ENCODE measurements at regions not wholly inside any gene's neighbourhood (a gene's known extent, or its start where the extent isn't known, plus 50 kb on each side); places are given as distances from the start of the nearest gene placed in this dataset.
A peak's percentile ranks its signal among the peaks of the same experiment; 100 is the strongest.

- DNase-seq (ENCODE audit: low read depth) = no peak
- no peak overlapping the region for H3K4me3 ChIP-seq (ENCODE audit: control insufficient read depth, low read depth, low read length)
- no peak for TF ChIP-seq CTCF (IDR thresholded peaks at IDR 0.05; ENCODE audit: control insufficient read depth, insufficient read depth, low read depth, low read length, missing control alignments)
Observed at GRCh38 chr13:107912745-107913144, 302.6 kb downstream of the LIG4 start.

GRCh38 chr13:107907065-107907805, 308.1 kb downstream of the LIG4 start:
- H3K4me3 ChIP-seq (ENCODE audit: control insufficient read depth, low read depth, low read length) = no peak overlapping the region
- no peak for DNase-seq (ENCODE audit: low read depth)
- TF ChIP-seq CTCF (IDR thresholded peaks at IDR 0.05; ENCODE audit: control insufficient read depth, insufficient read depth, low read depth, low read length, missing control alignments) = no peak

- DNase-seq (ENCODE audit: low read depth) = no peak
- no peak overlapping the region for H3K4me3 ChIP-seq (ENCODE audit: control insufficient read depth, low read depth, low read length)
- peak; percentile 1 for TF ChIP-seq CTCF (IDR thresholded peaks at IDR 0.05; ENCODE audit: control insufficient read depth, insufficient read depth, low read depth, low read length, missing control alignments)
Observed at GRCh38 chr13:107906131-107906530, 309.2 kb downstream of the LIG4 start.

- TF ChIP-seq CTCF (IDR thresholded peaks at IDR 0.05; ENCODE audit: control insufficient read depth, insufficient read depth, low read depth, low read length, missing control alignments) = no peak
- DNase-seq (ENCODE audit: low read depth) = no peak
Observed at GRCh38 chr13:107901996-107902562, 313.3 kb downstream of the LIG4 start.

GRCh38 chr13:107901230-107901629, 314.1 kb downstream of the LIG4 start:
- TF ChIP-seq CTCF (IDR thresholded peaks at IDR 0.05; ENCODE audit: control insufficient read depth, insufficient read depth, low read depth, low read length, missing control alignments) = no peak
- H3K4me3 ChIP-seq (ENCODE audit: control insufficient read depth, low read depth, low read length) = no peak overlapping the region
- DNase-seq (ENCODE audit: low read depth) = no peak

More at GRCh38 chr13:107901996-107902562, 313.3 kb downstream of the LIG4 start:
- H3K4me3 ChIP-seq (ENCODE audit: control insufficient read depth, low read depth, low read length) = no peak overlapping the region

- no peak for TF ChIP-seq CTCF (IDR thresholded peaks at IDR 0.05; ENCODE audit: control insufficient read depth, insufficient read depth, low read depth, low read length, missing control alignments)
Observed at GRCh38 chr13:107900775-107901174, 314.6 kb downstream of the LIG4 start.

More at GRCh38 chr13:107900775-107901174, 314.6 kb downstream of the LIG4 start:
- no peak for DNase-seq (ENCODE audit: low read depth)
- H3K4me3 ChIP-seq (ENCODE audit: control insufficient read depth, low read depth, low read length) = no peak overlapping the region
